H1 (cell line): ENCODE measurements at regions not wholly inside any gene's neighbourhood (a gene's known extent, or its start where the extent isn't known, plus 50 kb on each side); places are given as distances from the start of the nearest gene placed in this dataset.

Source experiments
- CEBPB ChIP-seq: IDR thresholded peaks from 2 replicates; pipeline ENCODE4 v1.6.1; 2012; ENCODE audit warnings: low read depth, low read length
- TEAD4 ChIP-seq: IDR thresholded peaks from 2 replicates; pipeline ENCODE4 v1.6.1; 2012; ENCODE audit warnings: low read depth, low read length, inconsistent platforms, mixed read lengths
- YY1 ChIP-seq: IDR thresholded peaks from 2 replicates; pipeline ENCODE4 v1.6.1; 2011; ENCODE audit warnings: low read depth, mild to moderate bottlenecking, low read length
- TF ChIP-seq, protein P1 (sequence below): fragments of 300-600 bp; sonication (generic); IDR thresholded peaks from 2 replicates; pipeline ENCODE4 v1.7.1; 2012; ENCODE audit warnings: low read length, moderate library complexity, mild to moderate bottlenecking, inconsistent platforms; ENCODE audit not compliant: insufficient replicate concordance

DNA sequence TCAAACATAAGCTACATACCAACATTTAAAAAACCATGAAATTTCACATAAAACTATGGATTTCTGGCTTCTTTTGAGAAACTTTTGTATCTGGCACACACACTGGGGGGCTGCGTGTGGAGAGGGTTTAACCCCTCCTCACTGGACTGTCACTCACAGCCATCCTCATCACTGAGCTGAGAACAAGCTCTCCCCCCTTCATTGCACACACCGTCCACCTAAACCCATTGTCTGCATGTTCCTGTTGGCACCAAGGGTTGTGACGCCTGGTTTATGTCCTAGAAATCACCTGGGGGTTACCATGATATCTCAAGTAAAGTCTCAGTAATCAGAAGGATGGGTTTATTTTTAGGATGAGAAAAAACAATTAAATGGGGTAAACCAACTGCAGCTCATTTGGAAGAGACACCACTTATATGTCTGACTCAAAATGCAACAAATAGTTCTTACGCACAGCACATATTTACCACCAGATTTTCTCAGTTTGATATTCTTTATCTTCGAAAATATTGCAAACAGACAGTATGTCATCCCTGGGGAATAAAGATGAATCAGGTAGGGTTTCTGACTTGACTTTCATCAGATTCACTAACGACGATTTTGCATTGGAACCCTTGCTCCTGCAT is 218.5 kb upstream of the KLF6 start (continued):
- TF ChIP-seq, protein P1, sequence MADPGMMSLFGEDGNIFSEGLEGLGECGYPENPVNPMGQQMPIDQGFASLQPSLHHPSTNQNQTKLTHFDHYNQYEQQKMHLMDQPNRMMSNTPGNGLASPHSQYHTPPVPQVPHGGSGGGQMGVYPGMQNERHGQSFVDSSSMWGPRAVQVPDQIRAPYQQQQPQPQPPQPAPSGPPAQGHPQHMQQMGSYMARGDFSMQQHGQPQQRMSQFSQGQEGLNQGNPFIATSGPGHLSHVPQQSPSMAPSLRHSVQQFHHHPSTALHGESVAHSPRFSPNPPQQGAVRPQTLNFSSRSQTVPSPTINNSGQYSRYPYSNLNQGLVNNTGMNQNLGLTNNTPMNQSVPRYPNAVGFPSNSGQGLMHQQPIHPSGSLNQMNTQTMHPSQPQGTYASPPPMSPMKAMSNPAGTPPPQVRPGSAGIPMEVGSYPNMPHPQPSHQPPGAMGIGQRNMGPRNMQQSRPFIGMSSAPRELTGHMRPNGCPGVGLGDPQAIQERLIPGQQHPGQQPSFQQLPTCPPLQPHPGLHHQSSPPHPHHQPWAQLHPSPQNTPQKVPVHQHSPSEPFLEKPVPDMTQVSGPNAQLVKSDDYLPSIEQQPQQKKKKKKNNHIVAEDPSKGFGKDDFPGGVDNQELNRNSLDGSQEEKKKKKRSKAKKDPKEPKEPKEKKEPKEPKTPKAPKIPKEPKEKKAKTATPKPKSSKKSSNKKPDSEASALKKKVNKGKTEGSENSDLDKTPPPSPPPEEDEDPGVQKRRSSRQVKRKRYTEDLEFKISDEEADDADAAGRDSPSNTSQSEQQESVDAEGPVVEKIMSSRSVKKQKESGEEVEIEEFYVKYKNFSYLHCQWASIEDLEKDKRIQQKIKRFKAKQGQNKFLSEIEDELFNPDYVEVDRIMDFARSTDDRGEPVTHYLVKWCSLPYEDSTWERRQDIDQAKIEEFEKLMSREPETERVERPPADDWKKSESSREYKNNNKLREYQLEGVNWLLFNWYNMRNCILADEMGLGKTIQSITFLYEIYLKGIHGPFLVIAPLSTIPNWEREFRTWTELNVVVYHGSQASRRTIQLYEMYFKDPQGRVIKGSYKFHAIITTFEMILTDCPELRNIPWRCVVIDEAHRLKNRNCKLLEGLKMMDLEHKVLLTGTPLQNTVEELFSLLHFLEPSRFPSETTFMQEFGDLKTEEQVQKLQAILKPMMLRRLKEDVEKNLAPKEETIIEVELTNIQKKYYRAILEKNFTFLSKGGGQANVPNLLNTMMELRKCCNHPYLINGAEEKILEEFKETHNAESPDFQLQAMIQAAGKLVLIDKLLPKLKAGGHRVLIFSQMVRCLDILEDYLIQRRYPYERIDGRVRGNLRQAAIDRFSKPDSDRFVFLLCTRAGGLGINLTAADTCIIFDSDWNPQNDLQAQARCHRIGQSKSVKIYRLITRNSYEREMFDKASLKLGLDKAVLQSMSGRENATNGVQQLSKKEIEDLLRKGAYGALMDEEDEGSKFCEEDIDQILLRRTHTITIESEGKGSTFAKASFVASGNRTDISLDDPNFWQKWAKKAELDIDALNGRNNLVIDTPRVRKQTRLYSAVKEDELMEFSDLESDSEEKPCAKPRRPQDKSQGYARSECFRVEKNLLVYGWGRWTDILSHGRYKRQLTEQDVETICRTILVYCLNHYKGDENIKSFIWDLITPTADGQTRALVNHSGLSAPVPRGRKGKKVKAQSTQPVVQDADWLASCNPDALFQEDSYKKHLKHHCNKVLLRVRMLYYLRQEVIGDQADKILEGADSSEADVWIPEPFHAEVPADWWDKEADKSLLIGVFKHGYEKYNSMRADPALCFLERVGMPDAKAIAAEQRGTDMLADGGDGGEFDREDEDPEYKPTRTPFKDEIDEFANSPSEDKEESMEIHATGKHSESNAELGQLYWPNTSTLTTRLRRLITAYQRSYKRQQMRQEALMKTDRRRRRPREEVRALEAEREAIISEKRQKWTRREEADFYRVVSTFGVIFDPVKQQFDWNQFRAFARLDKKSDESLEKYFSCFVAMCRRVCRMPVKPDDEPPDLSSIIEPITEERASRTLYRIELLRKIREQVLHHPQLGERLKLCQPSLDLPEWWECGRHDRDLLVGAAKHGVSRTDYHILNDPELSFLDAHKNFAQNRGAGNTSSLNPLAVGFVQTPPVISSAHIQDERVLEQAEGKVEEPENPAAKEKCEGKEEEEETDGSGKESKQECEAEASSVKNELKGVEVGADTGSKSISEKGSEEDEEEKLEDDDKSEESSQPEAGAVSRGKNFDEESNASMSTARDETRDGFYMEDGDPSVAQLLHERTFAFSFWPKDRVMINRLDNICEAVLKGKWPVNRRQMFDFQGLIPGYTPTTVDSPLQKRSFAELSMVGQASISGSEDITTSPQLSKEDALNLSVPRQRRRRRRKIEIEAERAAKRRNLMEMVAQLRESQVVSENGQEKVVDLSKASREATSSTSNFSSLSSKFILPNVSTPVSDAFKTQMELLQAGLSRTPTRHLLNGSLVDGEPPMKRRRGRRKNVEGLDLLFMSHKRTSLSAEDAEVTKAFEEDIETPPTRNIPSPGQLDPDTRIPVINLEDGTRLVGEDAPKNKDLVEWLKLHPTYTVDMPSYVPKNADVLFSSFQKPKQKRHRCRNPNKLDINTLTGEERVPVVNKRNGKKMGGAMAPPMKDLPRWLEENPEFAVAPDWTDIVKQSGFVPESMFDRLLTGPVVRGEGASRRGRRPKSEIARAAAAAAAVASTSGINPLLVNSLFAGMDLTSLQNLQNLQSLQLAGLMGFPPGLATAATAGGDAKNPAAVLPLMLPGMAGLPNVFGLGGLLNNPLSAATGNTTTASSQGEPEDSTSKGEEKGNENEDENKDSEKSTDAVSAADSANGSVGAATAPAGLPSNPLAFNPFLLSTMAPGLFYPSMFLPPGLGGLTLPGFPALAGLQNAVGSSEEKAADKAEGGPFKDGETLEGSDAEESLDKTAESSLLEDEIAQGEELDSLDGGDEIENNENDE = no peak
- TF ChIP-seq TEAD4 = no peak
- TF ChIP-seq YY1 = no peak
- TF ChIP-seq CEBPB = no peak
